LNCaP clone FGC (cell line): ENCODE measurements at regions not wholly inside any gene's neighbourhood (a gene's known extent, or its start where the extent isn't known, plus 50 kb on each side); places are given as distances from the start of the nearest gene placed in this dataset.
"Not testable (repeated sequence)": the region's sequence is repeated elsewhere in the genome, so short reads cannot be mapped to it uniquely, and the experiment has no call there.

Experiments used
- DNase-seq: peaks from one replicate; pipeline ENCODE4 v3.0.0-alpha.2; 2011; ENCODE audit warnings: low read depth
- H3K4me3 ChIP-seq: 2 replicates; pipeline ENCODE4 v1.5.1; 2011; ENCODE audit warnings: mild to moderate bottlenecking, low read depth, low read length, control low read depth
- TF ChIP-seq, protein P1 (sequence below): IDR thresholded peaks from 2 replicates; pipeline ENCODE4 v1.5.1; 2012; ENCODE audit warnings: mild to moderate bottlenecking; ENCODE audit not compliant: control insufficient read depth, insufficient read depth; ENCODE audit errors: extremely low read depth

DNA sequence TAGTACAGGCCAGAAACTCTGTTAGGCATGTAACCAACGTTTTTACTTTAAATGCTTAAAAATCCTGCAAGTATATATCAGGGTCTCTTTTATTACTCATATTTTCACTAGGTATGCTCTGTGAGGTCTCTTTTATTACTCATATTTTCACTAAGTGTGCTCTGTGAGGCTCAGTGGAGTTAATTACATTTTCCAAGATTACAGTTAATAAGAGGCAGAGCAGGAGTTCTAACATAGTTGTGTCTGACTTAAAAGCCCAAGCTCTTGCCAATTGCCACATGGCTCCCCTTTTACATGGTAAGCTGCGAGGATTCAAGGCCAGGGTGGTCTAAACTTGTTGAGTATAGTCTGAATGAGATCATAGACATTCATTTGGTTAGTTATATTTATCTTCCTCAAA lies 81.0 kb upstream of the ARMCX2 start:
- DNase-seq = no peak
- H3K4me3 ChIP-seq = no peak overlapping the region
- TF ChIP-seq, protein P1, sequence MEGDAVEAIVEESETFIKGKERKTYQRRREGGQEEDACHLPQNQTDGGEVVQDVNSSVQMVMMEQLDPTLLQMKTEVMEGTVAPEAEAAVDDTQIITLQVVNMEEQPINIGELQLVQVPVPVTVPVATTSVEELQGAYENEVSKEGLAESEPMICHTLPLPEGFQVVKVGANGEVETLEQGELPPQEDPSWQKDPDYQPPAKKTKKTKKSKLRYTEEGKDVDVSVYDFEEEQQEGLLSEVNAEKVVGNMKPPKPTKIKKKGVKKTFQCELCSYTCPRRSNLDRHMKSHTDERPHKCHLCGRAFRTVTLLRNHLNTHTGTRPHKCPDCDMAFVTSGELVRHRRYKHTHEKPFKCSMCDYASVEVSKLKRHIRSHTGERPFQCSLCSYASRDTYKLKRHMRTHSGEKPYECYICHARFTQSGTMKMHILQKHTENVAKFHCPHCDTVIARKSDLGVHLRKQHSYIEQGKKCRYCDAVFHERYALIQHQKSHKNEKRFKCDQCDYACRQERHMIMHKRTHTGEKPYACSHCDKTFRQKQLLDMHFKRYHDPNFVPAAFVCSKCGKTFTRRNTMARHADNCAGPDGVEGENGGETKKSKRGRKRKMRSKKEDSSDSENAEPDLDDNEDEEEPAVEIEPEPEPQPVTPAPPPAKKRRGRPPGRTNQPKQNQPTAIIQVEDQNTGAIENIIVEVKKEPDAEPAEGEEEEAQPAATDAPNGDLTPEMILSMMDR = no peak

DNA sequence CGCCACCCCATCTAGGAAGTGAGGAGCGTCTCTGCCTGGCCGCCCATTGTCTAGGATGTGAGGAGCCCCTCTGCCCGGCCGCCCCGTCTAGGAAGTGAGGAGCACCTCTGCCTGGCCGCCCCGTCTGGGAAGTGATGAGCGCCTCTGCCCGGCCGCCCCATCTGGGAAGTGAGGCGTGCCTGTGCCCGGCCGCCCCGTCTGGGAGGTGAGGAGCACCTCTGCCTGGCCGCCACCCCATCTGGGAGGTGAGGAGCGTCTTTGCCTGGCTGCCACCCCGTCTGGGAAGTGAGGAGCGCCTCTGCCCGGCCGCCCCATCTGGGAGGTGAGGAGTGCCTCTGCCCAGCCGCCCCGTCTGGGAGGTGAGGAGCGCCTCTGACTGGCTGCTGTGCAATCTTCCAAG lies 79.2 kb upstream of the ARMCX2 start:
- not testable (repeated sequence) for H3K4me3 ChIP-seq, DNase-seq

DNA sequence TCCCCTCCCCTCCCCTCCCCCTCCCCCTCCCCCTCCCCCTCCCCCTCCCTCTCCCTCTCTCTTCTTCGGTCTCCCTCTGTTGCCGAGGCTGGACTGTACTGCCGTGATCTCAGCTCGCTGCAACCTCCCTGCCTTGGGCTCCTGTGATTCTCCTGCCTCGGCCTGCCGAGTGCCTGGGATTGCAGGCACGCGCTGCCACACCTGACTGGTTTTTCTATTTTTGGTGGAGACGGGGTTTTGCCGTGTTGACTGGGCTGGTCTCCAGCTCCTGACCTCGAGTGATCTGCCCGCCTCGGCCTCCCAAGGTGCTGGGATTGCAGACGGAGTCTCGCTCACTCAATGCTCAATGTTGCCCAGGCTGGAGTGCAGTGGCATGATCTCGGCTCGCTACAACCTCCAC lies 78.8 kb upstream of the ARMCX2 start:
- not testable (repeated sequence) for DNase-seq, H3K4me3 ChIP-seq

DNA sequence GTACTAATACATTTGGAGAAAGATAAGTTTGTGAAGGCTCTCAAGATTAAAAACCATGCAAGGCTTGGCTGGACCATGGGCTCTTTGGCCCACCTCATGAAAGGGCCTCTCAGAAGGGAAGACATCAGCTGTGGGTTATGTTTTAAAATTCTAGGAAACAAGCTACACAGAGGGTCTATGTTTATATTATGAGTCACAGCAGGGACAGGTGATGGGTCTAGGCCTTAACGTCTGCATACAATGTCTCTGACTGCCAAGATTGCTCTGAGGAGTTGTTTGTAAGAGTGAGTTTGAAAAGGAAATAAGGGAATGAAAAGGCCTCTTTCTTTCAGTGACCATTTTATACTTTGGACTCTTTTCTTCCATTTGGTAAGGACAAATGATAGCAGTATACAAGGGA lies 77.0 kb upstream of the ARMCX2 start:
- no peak for DNase-seq
- TF ChIP-seq, protein P1 = no peak

DNA sequence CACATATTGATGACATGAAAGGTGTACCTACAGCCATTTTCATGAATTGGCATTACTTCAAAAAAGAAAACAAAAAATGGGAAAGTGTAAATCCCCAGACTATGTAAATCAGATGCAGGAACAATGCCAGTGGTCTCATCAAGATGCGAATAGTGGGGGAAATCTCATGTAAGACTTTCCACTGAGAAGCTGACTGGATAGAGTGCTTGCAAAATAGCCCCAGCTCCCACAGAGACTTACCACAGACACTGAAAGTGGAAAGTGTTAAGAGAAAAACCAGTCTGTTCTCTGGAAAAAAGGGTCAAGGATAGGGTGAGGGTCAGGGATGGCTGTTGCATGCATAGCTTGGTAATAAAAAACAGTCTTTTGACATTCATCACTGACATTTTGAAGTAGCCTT lies 73.2 kb upstream of the ARMCX2 start:
- no peak overlapping the region for H3K4me3 ChIP-seq
- TF ChIP-seq, protein P1 = no peak
- no peak for DNase-seq

More for the DNA sequence above, 77.0 kb upstream of the ARMCX2 start:
- no peak overlapping the region for H3K4me3 ChIP-seq

DNA sequence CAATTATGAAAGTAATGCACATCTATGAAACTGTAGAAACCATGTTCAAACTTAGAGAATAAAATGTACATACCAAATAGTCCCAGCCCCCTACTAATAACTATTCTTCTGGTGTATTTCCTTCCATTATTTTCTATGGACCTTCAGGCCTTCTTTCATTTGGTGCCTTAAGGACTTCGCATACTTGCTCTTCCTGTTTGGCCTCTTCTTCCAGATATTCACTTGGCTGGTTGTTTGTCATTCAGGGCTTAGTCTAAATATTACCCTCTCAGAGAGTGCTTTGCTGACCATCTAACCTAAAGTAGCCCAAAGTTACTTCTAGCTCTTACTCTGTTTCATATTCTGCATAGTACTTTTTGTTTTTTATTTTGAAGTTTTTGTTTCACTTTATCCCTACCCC lies 70.3 kb upstream of the ARMCX2 start:
- peak; percentile 0 for DNase-seq
- no peak overlapping the region for H3K4me3 ChIP-seq
- TF ChIP-seq, protein P1 = no peak
